Ascending aorta (tissue), 2 donors: ENCODE measurements at regions not wholly inside any gene's neighbourhood (a gene's known extent, or its start where the extent isn't known, plus 50 kb on each side); places are given as distances from the start of the nearest gene placed in this dataset.

Source experiments
- DNase-seq, 2 donors: peaks; one replicate each; pipeline ENCODE4 v3.0.0-alpha.2; 2019; ENCODE audit warnings: low spot score in 2 of 2
- H3K27ac ChIP-seq, 2 donors: fragments of 200-600 bp; sonication (generic); one replicate each; pipeline ENCODE4 v1.5.1; 2016 to 2017; ENCODE audit warnings: mild to moderate bottlenecking in 1 of 2
- H3K27me3 ChIP-seq: fragments of 200-600 bp; sonication (generic); one replicate; pipeline ENCODE4 v1.5.1; 2017
- H3K36me3 ChIP-seq, 2 donors: fragments of 200-600 bp; sonication (generic); one replicate each; pipeline ENCODE4 v1.5.1; 2016
- H3K4me1 ChIP-seq, 2 donors: fragments of 200-600 bp; sonication (generic); one replicate each; pipeline ENCODE4 v1.5.1; 2016 to 2017; ENCODE audit warnings: mild to moderate bottlenecking in 1 of 2
- H3K4me3 ChIP-seq, 2 donors: fragments of 200-600 bp; sonication (generic); one replicate each; pipeline ENCODE4 v1.5.1; 2016 to 2017; ENCODE audit warnings: mild to moderate bottlenecking in 1 of 2
- H3K9me3 ChIP-seq, 2 donors: fragments of 200-600 bp; sonication (generic); one replicate each; pipeline ENCODE4 v1.5.1; 2016
- intact Hi-C: fragments of 100-400 bp; cut with DNase I; formaldehyde crosslinking; loops from one replicate; pipeline ENCODE4 v1.15.1; 2023
- TF ChIP-seq, protein P1 (sequence below), 3 experiments: fragments of 200-600 bp in 2 of 3; fragments of 450-650 bp in 1 of 3; sonication (generic) in 2 of 3; IDR thresholded peaks; one replicate each; pipeline ENCODE4 v1.5.1; 2016 to 2019; ENCODE audit warnings: antibody characterized with exemption in 3 of 3, mild to moderate bottlenecking in 1 of 3, moderate library complexity in 1 of 3

DNA sequence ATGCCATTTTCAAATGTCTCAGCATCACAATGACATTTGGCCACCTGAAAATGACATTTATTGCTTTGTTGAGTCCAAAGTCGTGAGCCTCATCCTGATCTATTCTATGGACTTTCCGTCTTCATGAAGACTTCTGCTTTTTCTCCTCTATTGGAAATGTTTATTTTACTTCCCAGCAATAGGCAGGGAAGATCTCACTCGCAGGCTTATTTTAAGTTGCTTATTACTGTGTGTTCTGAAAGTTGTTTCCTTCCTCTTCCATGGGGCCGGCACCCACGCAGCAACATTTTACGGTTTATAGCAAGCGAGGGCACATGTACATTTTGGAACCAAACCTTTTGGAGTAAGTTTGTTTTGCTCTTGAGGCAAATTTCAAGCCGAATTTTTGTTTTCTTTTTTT is 221.0 kb upstream of the KLF6 start:
- DNase-seq, result no peak
- Histone ChIP-seq H3K27ac (no peak overlapping the region), H3K36me3 (no peaks in the 10 kb centered on the region), H3K27me3 (no peaks in the 10 kb centered on the region), H3K4me3 (no peak overlapping the region), H3K4me1 (no peaks in the 10 kb centered on the region), H3K9me3 (no peaks in the 10 kb centered on the region)
- TF ChIP-seq, protein P1, sequence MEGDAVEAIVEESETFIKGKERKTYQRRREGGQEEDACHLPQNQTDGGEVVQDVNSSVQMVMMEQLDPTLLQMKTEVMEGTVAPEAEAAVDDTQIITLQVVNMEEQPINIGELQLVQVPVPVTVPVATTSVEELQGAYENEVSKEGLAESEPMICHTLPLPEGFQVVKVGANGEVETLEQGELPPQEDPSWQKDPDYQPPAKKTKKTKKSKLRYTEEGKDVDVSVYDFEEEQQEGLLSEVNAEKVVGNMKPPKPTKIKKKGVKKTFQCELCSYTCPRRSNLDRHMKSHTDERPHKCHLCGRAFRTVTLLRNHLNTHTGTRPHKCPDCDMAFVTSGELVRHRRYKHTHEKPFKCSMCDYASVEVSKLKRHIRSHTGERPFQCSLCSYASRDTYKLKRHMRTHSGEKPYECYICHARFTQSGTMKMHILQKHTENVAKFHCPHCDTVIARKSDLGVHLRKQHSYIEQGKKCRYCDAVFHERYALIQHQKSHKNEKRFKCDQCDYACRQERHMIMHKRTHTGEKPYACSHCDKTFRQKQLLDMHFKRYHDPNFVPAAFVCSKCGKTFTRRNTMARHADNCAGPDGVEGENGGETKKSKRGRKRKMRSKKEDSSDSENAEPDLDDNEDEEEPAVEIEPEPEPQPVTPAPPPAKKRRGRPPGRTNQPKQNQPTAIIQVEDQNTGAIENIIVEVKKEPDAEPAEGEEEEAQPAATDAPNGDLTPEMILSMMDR (IDR thresholded peaks at IDR 0.05), result no peak
- intact Hi-C loops, result loop anchor here (5.0 kb wide), 1 partner anchor 49 kb away; no protein-coding TSS in a partner anchor

DNA sequence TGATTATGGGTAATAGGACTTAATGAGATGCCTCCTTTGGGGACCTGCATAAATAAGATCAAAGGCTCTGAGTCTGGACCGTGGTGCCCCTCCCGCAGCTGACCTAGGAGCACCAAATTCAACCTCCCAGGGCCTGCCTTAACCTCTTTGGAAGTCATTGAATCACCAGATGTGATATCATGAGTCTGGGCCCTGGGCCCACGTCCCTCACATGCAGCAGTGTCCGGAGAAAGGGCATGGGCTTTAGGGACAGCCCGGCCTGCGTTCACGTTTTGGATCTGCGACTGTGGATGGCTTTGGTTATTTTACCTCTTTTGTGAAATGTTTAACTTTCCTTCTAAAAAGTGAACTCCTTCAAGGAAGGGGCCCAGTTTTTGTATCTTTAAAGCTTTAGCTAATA is 220.0 kb upstream of the KLF6 start:
- intact Hi-C loops, result loop anchor here (5.0 kb wide), 1 partner anchor 48 kb away; no protein-coding TSS in a partner anchor
- TF ChIP-seq, protein P1 (IDR thresholded peaks at IDR 0.05), result no peak
- H3K27ac ChIP-seq, result no peak overlapping the region

DNA sequence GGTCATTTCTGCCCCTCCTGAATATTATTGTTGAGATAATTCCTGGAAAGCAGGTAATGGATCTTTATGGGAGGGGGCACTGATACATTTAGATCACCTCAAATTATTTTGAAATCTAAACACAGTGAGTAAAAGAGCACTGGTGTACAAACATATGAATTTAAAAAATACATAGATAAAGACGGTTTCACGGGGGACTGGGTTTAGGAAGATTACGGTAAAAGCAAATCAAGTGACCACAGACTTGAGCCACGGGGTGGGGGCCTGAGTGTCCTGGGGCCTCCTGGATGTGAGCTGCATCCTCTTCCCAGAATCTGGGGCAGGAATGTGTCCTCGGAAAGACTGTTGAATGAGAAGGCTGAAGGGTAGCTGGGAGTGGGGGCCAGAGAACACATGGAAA is 219.1 kb upstream of the KLF6 start:
- intact Hi-C loops, result no loop called here
- Histone ChIP-seq H3K4me1 (no peaks in the 10 kb centered on the region), H3K4me3 (no peak overlapping the region), H3K27me3 (no peaks in the 10 kb centered on the region), H3K27ac (no peak overlapping the region), H3K9me3 (peaks cover 0 to under 1% of the 10 kb centered on the region in 2 donors), H3K36me3 (no peaks in the 10 kb centered on the region)
- no peak for DNase-seq
- TF ChIP-seq, protein P1 (IDR thresholded peaks at IDR 0.05), result no peak

More for the DNA sequence above, 220.0 kb upstream of the KLF6 start:
- no peak overlapping the region for H3K4me3 ChIP-seq
- H3K9me3 ChIP-seq, result no peaks in the 10 kb centered on the region
- H3K36me3 ChIP-seq, result no peaks in the 10 kb centered on the region
- no peaks in the 10 kb centered on the region for H3K27me3 ChIP-seq
- no peak for DNase-seq
- H3K4me1 ChIP-seq, result no peaks in the 10 kb centered on the region

DNA sequence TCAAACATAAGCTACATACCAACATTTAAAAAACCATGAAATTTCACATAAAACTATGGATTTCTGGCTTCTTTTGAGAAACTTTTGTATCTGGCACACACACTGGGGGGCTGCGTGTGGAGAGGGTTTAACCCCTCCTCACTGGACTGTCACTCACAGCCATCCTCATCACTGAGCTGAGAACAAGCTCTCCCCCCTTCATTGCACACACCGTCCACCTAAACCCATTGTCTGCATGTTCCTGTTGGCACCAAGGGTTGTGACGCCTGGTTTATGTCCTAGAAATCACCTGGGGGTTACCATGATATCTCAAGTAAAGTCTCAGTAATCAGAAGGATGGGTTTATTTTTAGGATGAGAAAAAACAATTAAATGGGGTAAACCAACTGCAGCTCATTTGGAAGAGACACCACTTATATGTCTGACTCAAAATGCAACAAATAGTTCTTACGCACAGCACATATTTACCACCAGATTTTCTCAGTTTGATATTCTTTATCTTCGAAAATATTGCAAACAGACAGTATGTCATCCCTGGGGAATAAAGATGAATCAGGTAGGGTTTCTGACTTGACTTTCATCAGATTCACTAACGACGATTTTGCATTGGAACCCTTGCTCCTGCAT is 218.5 kb upstream of the KLF6 start:
- intact Hi-C loops, result no loop called here
- no peaks in the 10 kb centered on the region for H3K36me3 ChIP-seq
- TF ChIP-seq, protein P1 (IDR thresholded peaks at IDR 0.05), result no peak
- no peak for DNase-seq
- no peaks in the 10 kb centered on the region for H3K4me1 ChIP-seq
- no peak overlapping the region for H3K27ac ChIP-seq
- H3K9me3 ChIP-seq, result peaks cover 0 to 4% of the 10 kb centered on the region in 2 donors
- H3K27me3 ChIP-seq, result no peaks in the 10 kb centered on the region
- no peak overlapping the region for H3K4me3 ChIP-seq

DNA sequence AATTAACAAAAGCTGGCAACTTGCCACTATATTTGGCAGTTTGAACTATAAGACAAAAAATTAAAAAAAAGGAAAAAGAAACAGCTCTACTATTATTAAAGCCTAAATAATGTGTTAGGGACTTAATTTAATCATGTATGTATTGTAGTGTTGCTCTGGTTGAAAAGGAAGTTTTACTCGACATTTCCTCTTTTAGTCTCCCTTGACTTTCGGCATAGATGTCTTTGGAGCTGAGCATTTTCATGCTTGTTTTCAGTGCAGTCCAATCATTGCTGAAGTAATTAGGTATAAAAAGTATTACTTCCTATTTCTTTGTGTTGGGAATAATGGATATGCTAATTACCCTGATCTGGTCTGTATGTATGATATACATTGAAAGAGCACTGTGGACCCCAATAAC is 216.8 kb upstream of the KLF6 start:
- no peak overlapping the region for H3K4me3 ChIP-seq
- H3K36me3 ChIP-seq, result no peaks in the 10 kb centered on the region
- no peaks in the 10 kb centered on the region for H3K4me1 ChIP-seq
- TF ChIP-seq, protein P1 (IDR thresholded peaks at IDR 0.05), result no peak
- intact Hi-C loops, result no loop called here
- no peak overlapping the region for H3K27ac ChIP-seq
- H3K9me3 ChIP-seq, result peaks cover 0 to 4% of the 10 kb centered on the region in 2 donors
- no peak for DNase-seq
- no peaks in the 10 kb centered on the region for H3K27me3 ChIP-seq
